ENCODE measurements at regions not wholly inside any gene's neighbourhood (a gene's known extent, or its start where the extent isn't known, plus 50 kb on each side); places are given as distances from the start of the nearest gene placed in this dataset.

GRCh38 chr4:149121023-149121404, 678.8 kb upstream of the NR3C2 start:
- Histone ChIP-seq H3K4me1 (ENCODE audit: control insufficient read depth, insufficient read depth, low read length) (no peaks in the 10 kb centered on the region), H3K79me2 (ENCODE audit: control insufficient read depth, insufficient read depth, low read length) (no peaks in the 10 kb centered on the region), H3K36me3 (ENCODE audit: control insufficient read depth in 2 of 2, insufficient read depth in 2 of 2, low read length in 1 of 2) (no peaks in the 10 kb centered on the region), H3K4me2 (ENCODE audit: control insufficient read depth, insufficient read depth) (no peak overlapping the region), H3K9ac (ENCODE audit: control insufficient read depth, insufficient read depth, low read length) (no peak overlapping the region), H3K4me3 (no peak overlapping the region), H2AFZ (ENCODE audit: control insufficient read depth, low read depth, low read length) (no peak overlapping the region), H3K27me3 (replicated peaks in 1 of 2; ENCODE audit: control insufficient read depth in 2 of 2, insufficient read depth in 2 of 2, low read length in 1 of 2) (no peaks in the 10 kb centered on the region), H3K27ac (ENCODE audit: control insufficient read depth, insufficient read depth) (no peak overlapping the region), H4K20me1 (ENCODE audit: control insufficient read depth, insufficient read depth) (no peaks in the 10 kb centered on the region), H3K9me3 (replicated peaks; ENCODE audit: control insufficient read depth, insufficient read depth, low read length) (no peaks in the 10 kb centered on the region)
- POLR2A ChIA-PET: no interaction called here
- WGBS (ENCODE audit: insufficient coverage, insufficient replicate concordance, low lambda C conversion rate, missing lambda C conversion rate): 20% methylated on average over 5 of the region's 5 CpGs
- no peak for DNase-seq (ENCODE audit: low read depth, low spot score)
- SMC1A ChIA-PET (ENCODE audit: uncharacterized antibody, unreplicated experiment): no interaction called here
- no peak for FAIRE-seq
- in situ Hi-C loops (cut with MboI): no loop called here
- ATAC-seq: no peak
- TF ChIP-seq NR2C2 (IDR thresholded peaks at IDR 0.05; ENCODE audit: borderline replicate concordance, control insufficient read depth, insufficient read length, low read depth) (no peak), SMARCA5 (IDR thresholded peaks at IDR 0.05) (no peak), BMI1 (IDR thresholded peaks at IDR 0.05; ENCODE audit: borderline replicate concordance) (no peak), EZH2 (IDR thresholded peaks at IDR 0.05; ENCODE audit: borderline replicate concordance, control insufficient read depth, low read depth, low read length) (no peak), DPF2 (IDR thresholded peaks at IDR 0.05) (no peak), EGR1 (IDR thresholded peaks at IDR 0.05; ENCODE audit: borderline replicate concordance in 1 of 2, low read depth in 2 of 2, low read length in 2 of 2) (no peak), SRF (IDR thresholded peaks at IDR 0.05; ENCODE audit: low read depth in 2 of 2, low read length in 2 of 2) (no peak), MYB (IDR thresholded peaks at IDR 0.05; ENCODE audit: borderline replicate concordance, low read depth, low read length) (no peak), ZNF687 (IDR thresholded peaks at IDR 0.05) (no peak), KLF5 (IDR thresholded peaks at IDR 0.05; ENCODE audit: partially characterized antibody) (no peak), SIN3A (IDR thresholded peaks at IDR 0.05; ENCODE audit: low read depth, low read length) (no peak), NFIC (IDR thresholded peaks at IDR 0.05; ENCODE audit: low read depth, low read length) (no peak), ZNF384 (IDR thresholded peaks at IDR 0.05; ENCODE audit: borderline replicate concordance, low read depth, low read length) (no peak), BCLAF1 (IDR thresholded peaks at IDR 0.05) (no peak), LARP7 (IDR thresholded peaks at IDR 0.05) (no peak), ZNF622 (IDR thresholded peaks at IDR 0.05) (no peak), PAX5 (IDR thresholded peaks at IDR 0.05; ENCODE audit: borderline replicate concordance, low read depth, low read length) (no peak)
- CTCF ChIA-PET: no interaction called here
- RAD21 ChIA-PET (ENCODE audit: unreplicated experiment): no interaction called here
- BruUV-seq (replicated peaks): no TSS peak
- intact Hi-C loops (cut with micrococcal nuclease; ENCODE audit: unreplicated experiment): no loop called here

Measured in GM12878 (cell line).